Activated CD8-positive, alpha-beta T cell treated with anti-CD3 and anti-CD28 coated beads for 36 hours (primary cell): ENCODE measurements at regions not wholly inside any gene's neighbourhood (a gene's known extent, or its start where the extent isn't known, plus 50 kb on each side); places are given as distances from the start of the nearest gene placed in this dataset.

ENCODE experiments used
- ATAC-seq: fragments of 200-7000 bp; cut with Tn5 transposase; one replicate; pipeline ENCODE4 v1.10.0; 2021; ENCODE audit warnings: mild to moderate bottlenecking, moderate library complexity
- CTCF ChIA-PET: fragments of 350-600 bp; sonication (Branson Sonifier 250); formaldehyde crosslinking; loops from one replicate; lab custom pipeline; 2021; ENCODE audit warnings: antibody characterized with exemption; lab: Charles Lee
- POLR2A ChIA-PET: fragments of 350-600 bp; sonication (Branson Sonifier 250); formaldehyde crosslinking; loops from one replicate; lab custom pipeline; 2021; ENCODE audit warnings: antibody characterized with exemption; lab: Charles Lee
- DNase-seq: peaks from one replicate; pipeline ENCODE4 v3.0.0-alpha.2; 2020
- H3K27ac Mint-ChIP-seq: one replicate; pipeline ENCODE4 v1.8.0; 2021; ENCODE audit warnings: mild to moderate bottlenecking, mixed read lengths
- H3K27me3 Mint-ChIP-seq: one replicate; pipeline ENCODE4 v1.8.0; 2021; ENCODE audit warnings: mixed read lengths
- H3K36me3 Mint-ChIP-seq: one replicate; pipeline ENCODE4 v1.8.0; 2021; ENCODE audit warnings: low read depth, mixed read lengths
- H3K4me1 Mint-ChIP-seq: one replicate; pipeline ENCODE4 v1.8.0; 2021; ENCODE audit warnings: low read depth, mixed read lengths
- H3K4me3 Mint-ChIP-seq: one replicate; pipeline ENCODE4 v1.8.0; 2021; ENCODE audit warnings: mild to moderate bottlenecking, moderate library complexity, mixed read lengths
- H3K9me3 Mint-ChIP-seq: one replicate; pipeline ENCODE4 v1.8.0; 2021; ENCODE audit warnings: mixed read lengths
- intact Hi-C: fragments of 100-400 bp; cut with micrococcal nuclease; formaldehyde crosslinking; loops from one replicate; pipeline ENCODE4 v1.10.0; 2022
- TF ChIP-seq, protein P1 (sequence below): fragments of 200-600 bp; IDR thresholded peaks from one replicate; pipeline ENCODE4 v1.8.0; 2022; ENCODE audit warnings: antibody characterized with exemption, mild to moderate bottlenecking

DNA sequence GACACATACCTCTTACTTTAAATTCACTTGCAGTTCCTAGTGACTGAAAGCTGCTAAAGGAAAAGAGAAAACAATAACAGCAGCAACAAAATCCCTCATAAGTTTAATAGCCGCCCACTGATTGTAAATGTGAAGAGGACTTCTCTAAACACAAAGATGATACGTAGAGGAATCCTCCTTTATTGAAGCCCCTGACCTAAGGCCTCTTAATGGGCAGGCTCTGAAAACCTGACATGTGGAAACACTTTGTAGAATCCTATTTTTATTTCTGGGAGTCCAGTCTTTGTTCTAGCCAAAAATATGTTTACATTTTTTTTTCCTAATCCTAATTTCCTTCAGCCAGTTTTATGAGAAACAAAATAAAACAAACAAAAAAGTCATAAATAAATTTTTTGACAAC, 1277.7 kb upstream of the CELF4 start:
- POLR2A ChIA-PET, result no interaction called here
- H3K9me3 Mint-ChIP-seq, result no peaks in the 10 kb centered on the region
- H3K27me3 Mint-ChIP-seq, result no peaks in the 10 kb centered on the region
- no peaks in the 10 kb centered on the region for H3K36me3 Mint-ChIP-seq
- no peak for ATAC-seq
- intact Hi-C loops, result no loop called here
- TF ChIP-seq, protein P1, sequence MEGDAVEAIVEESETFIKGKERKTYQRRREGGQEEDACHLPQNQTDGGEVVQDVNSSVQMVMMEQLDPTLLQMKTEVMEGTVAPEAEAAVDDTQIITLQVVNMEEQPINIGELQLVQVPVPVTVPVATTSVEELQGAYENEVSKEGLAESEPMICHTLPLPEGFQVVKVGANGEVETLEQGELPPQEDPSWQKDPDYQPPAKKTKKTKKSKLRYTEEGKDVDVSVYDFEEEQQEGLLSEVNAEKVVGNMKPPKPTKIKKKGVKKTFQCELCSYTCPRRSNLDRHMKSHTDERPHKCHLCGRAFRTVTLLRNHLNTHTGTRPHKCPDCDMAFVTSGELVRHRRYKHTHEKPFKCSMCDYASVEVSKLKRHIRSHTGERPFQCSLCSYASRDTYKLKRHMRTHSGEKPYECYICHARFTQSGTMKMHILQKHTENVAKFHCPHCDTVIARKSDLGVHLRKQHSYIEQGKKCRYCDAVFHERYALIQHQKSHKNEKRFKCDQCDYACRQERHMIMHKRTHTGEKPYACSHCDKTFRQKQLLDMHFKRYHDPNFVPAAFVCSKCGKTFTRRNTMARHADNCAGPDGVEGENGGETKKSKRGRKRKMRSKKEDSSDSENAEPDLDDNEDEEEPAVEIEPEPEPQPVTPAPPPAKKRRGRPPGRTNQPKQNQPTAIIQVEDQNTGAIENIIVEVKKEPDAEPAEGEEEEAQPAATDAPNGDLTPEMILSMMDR, result no peak
- no peak for DNase-seq
- CTCF ChIA-PET, result no interaction called here
- H3K4me3 Mint-ChIP-seq, result no peak overlapping the region
- no peak overlapping the region for H3K27ac Mint-ChIP-seq
- H3K4me1 Mint-ChIP-seq, result no peaks in the 10 kb centered on the region

DNA sequence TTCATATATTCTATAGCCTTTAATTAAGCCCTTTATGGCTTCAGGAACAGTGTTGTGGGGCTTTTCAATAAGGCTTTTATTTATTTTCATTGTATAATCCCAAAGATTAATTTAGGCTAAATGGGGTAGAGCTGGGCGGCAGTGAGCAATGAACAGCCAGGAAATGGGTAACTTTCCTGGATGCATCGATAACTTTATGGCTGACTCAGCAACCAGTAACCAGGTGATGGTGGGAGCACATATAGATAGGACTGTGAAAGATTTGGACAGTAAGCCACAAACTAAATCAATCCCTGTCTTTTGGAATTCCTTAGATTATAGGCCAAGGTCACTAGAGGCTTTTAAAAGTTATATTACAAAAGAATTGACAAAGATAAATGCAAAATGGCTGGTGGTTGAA, 1260.6 kb upstream of the CELF4 start:
- H3K36me3 Mint-ChIP-seq, result no peaks in the 10 kb centered on the region
- H3K4me1 Mint-ChIP-seq, result no peaks in the 10 kb centered on the region
- CTCF ChIA-PET, result no interaction called here
- POLR2A ChIA-PET, result no interaction called here
- no peak for ATAC-seq
- intact Hi-C loops, result no loop called here
- H3K27me3 Mint-ChIP-seq, result no peaks in the 10 kb centered on the region
- TF ChIP-seq, protein P1, result no peak
- no peak overlapping the region for H3K27ac Mint-ChIP-seq
- DNase-seq, result no peak
- H3K9me3 Mint-ChIP-seq, result no peaks in the 10 kb centered on the region
- H3K4me3 Mint-ChIP-seq, result no peak overlapping the region

DNA sequence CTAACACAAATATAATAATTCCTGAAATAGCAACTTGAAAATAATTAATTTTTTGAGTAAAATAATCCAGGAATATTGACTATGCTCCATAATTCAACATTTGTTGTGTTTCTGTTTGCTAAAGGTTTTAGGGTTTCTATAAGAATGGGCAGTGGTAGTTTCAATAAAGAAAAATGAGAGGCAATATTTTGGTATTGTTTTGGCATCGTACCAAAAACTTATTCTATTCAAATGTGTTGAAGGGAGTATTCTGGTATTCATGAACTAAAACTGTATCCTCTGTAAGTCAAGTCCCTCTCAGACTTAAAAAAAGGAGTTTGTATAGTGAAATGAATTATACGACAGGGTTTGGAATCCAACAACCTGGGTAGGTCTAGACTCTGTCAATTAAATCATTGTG, 1245.6 kb upstream of the CELF4 start:
- intact Hi-C loops, result no loop called here
- H3K4me1 Mint-ChIP-seq, result no peaks in the 10 kb centered on the region
- no peaks in the 10 kb centered on the region for H3K27me3 Mint-ChIP-seq
- ATAC-seq (no peak), DNase-seq (no peak)
- no peak overlapping the region for H3K4me3 Mint-ChIP-seq
- TF ChIP-seq, protein P1, result no peak
- no peaks in the 10 kb centered on the region for H3K9me3 Mint-ChIP-seq
- no peaks in the 10 kb centered on the region for H3K36me3 Mint-ChIP-seq
- ChIA-PET POLR2A (no interaction called here), CTCF (no interaction called here)
- no peak overlapping the region for H3K27ac Mint-ChIP-seq

GRCh38 chr18:38810789-38811188, 1245.2 kb upstream of the CELF4 start:
- intact Hi-C loops, result no loop called here
- no peaks in the 10 kb centered on the region for H3K27me3 Mint-ChIP-seq
- no peaks in the 10 kb centered on the region for H3K9me3 Mint-ChIP-seq
- no peak overlapping the region for H3K4me3 Mint-ChIP-seq
- no peak for DNase-seq
- H3K27ac Mint-ChIP-seq, result no peak overlapping the region
- ChIA-PET POLR2A (no interaction called here), CTCF (no interaction called here)
- no peaks in the 10 kb centered on the region for H3K36me3 Mint-ChIP-seq
- no peak for ATAC-seq
- TF ChIP-seq, protein P1, result no peak
- no peaks in the 10 kb centered on the region for H3K4me1 Mint-ChIP-seq

- H3K9me3 Mint-ChIP-seq, result no peaks in the 10 kb centered on the region
- intact Hi-C loops, result no loop called here
- DNase-seq, result no peak
Measured at GRCh38 chr18:38807915-38808314, 1242.3 kb upstream of the CELF4 start.

More at GRCh38 chr18:38807915-38808314, 1242.3 kb upstream of the CELF4 start:
- no peak for ATAC-seq
- TF ChIP-seq, protein P1, result no peak
- Mint-ChIP-seq H3K27ac (no peak overlapping the region), H3K4me3 (no peak overlapping the region), H3K27me3 (no peaks in the 10 kb centered on the region), H3K4me1 (no peaks in the 10 kb centered on the region), H3K36me3 (no peaks in the 10 kb centered on the region)
- POLR2A ChIA-PET, result no interaction called here
- CTCF ChIA-PET, result no interaction called here
